Panc1 (cell line): ENCODE measurements at regions not wholly inside any gene's neighbourhood (a gene's known extent, or its start where the extent isn't known, plus 50 kb on each side); places are given as distances from the start of the nearest gene placed in this dataset.

Experiments used
- ATAC-seq: fragments of 200-7000 bp; cut with Tn5 transposase; 2 replicates; pipeline ENCODE4 v1.9.1; 2020; ENCODE audit warnings: mild to moderate bottlenecking, moderate library complexity
- BruUV-seq: library from RNA; stranded (reverse); fragments of 400-500 nt; replicated peaks from 2 replicates; lab custom pipeline; 2021; lab: Mats Ljungman, UMichigan
- CTCF ChIA-PET: fragments of 300-600 bp; sonication (Branson Sonifier 250); formaldehyde crosslinking; loops from one replicate; lab custom pipeline; 2022; ENCODE audit warnings: antibody characterized with exemption; lab: Charles Lee
- POLR2A ChIA-PET: fragments of 300-600 bp; sonication (Branson Sonifier 250); formaldehyde crosslinking; loops from one replicate; lab custom pipeline; 2022; ENCODE audit warnings: antibody characterized with exemption; lab: Charles Lee
- DNase-seq: peaks from one replicate; pipeline ENCODE4 v3.0.0-alpha.2; 2010; ENCODE audit warnings: low read depth, low spot score
- H3K27ac ChIP-seq: 2 replicates; pipeline ENCODE4 v1.5.1; 2011; ENCODE audit warnings: mild to moderate bottlenecking, low read length, inconsistent platforms
- H3K27me3 ChIP-seq: fragments of 200-500 bp; sonication (Bioruptor generic); 2 replicates; pipeline ENCODE4 v1.6.0; 2014; ENCODE audit warnings: low read length, inconsistent platforms; ENCODE audit not compliant: control insufficient read depth, insufficient read depth
- H3K36me3 ChIP-seq: fragments of 200-500 bp; sonication (Bioruptor generic); 2 replicates; pipeline ENCODE4 v1.5.1; 2014; ENCODE audit warnings: inconsistent platforms, mild to moderate bottlenecking, low read length, moderate library complexity; ENCODE audit not compliant: control insufficient read depth, insufficient read depth
- H3K4me1 ChIP-seq: 2 replicates; pipeline ENCODE4 v1.5.1; 2011; ENCODE audit warnings: inconsistent platforms, mild to moderate bottlenecking, low read length, moderate library complexity; ENCODE audit not compliant: control insufficient read depth, insufficient read depth
- H3K4me3 ChIP-seq, 2 experiments: 2 replicates each; pipeline ENCODE4 v1.5.1; 2011 to 2012; ENCODE audit warnings: low read depth in 2 of 2, low read length in 2 of 2, mild to moderate bottlenecking in 2 of 2, inconsistent platforms in 1 of 2, moderate library complexity in 1 of 2
- H3K9me3 ChIP-seq: fragments of 200-500 bp; sonication (Bioruptor generic); 2 replicates; pipeline ENCODE4 v1.5.1; 2014; ENCODE audit warnings: low read depth, mild to moderate bottlenecking, inconsistent platforms, low read length, moderate library complexity; ENCODE audit not compliant: control insufficient read depth, insufficient read depth
- CTCF ChIP-seq: fragments of 450-650 bp; IDR thresholded peaks from 2 replicates; pipeline ENCODE4 v1.5.1; 2017; ENCODE audit warnings: mild to moderate bottlenecking
- POLR2AphosphoS5 ChIP-seq: IDR thresholded peaks from 2 replicates; pipeline ENCODE4 v1.6.1; 2012; ENCODE audit warnings: mild to moderate bottlenecking, low read depth, low read length, moderate library complexity
- REST ChIP-seq, 2 experiments: IDR thresholded peaks; 2 replicates each; pipeline ENCODE4 v1.6.1; 2011 to 2012; ENCODE audit warnings: low read depth in 2 of 2, control low read depth in 1 of 2, low read length in 1 of 2, mild to moderate bottlenecking in 1 of 2, moderate library complexity in 1 of 2; ENCODE audit not compliant: insufficient read depth in 1 of 2
- SIN3A ChIP-seq: IDR thresholded peaks from 2 replicates; pipeline ENCODE4 v1.6.1; 2012; ENCODE audit warnings: low read depth, mild to moderate bottlenecking, low read length, moderate library complexity, borderline replicate concordance; ENCODE audit not compliant: insufficient read depth
- TCF7L2 ChIP-seq: IDR thresholded peaks from 2 replicates; pipeline ENCODE4 v1.6.1; 2011; ENCODE audit warnings: mild to moderate bottlenecking, low read depth, low read length, inconsistent platforms
- in situ Hi-C: cut with HindIII; loops from 2 replicates; pipeline ENCODE4 v1.10.0; 2016; ENCODE audit warnings: low sequenced_read_pairs, low pct_unique_long_range_greater_than_20kb
- intact Hi-C: fragments of 100-400 bp; cut with micrococcal nuclease; formaldehyde crosslinking; loops from one replicate; pipeline ENCODE4 v1.10.0; 2022; ENCODE audit not compliant: unreplicated experiment

DNA sequence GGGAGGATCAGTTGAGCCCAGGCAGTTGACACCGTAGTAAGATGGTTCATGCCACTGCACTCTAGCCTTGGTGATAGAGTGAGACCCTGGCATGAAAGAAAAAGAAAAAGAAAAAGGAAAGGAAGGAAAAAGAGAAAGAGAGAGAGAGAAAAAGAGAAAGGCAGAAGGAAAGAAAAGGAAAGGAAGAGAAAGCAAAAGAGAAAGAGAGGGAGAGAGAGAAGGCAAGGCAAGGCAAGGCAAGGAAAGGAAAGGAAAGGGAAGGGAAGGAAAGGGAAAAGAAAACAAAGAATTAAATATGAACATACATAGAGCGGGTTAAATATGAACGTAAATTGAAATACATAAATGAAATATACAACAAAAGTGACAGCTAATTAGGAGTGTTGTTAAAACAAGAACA lies 167.5 kb upstream of the SETBP1 start:
- intact Hi-C loops = no loop called here
- no TSS peak for BruUV-seq
- TF ChIP-seq SIN3A = no peak
- TF ChIP-seq REST (IDR thresholded peaks at IDR 0.05; ENCODE audit: insufficient read depth in 1 of 2, low read depth in 2 of 2, low read length in 1 of 2) = no peak
- no peak for TF ChIP-seq CTCF
- TF ChIP-seq TCF7L2 = no peak
- TF ChIP-seq POLR2AphosphoS5 = no peak
- Histone ChIP-seq H3K27ac (no peak overlapping the region), H3K36me3 (no peaks in the 10 kb centered on the region), H3K4me3 (no peak overlapping the region), H3K27me3 (no peaks in the 10 kb centered on the region), H3K4me1 (no peaks in the 10 kb centered on the region), H3K9me3 (no peaks in the 10 kb centered on the region)
- DNase-seq (no peak), ATAC-seq (no peak)
- ChIA-PET POLR2A (no interaction called here), CTCF (no interaction called here)
- in situ Hi-C loops = no loop called here

GRCh38 chr18:44514106-44514505 lies 166.6 kb upstream of the SETBP1 start:
- Histone ChIP-seq H3K27me3 (no peaks in the 10 kb centered on the region), H3K9me3 (no peaks in the 10 kb centered on the region), H3K4me3 (no peak overlapping the region), H3K27ac (no peak overlapping the region), H3K4me1 (no peaks in the 10 kb centered on the region), H3K36me3 (no peaks in the 10 kb centered on the region)
- ChIA-PET POLR2A (no interaction called here), CTCF (no interaction called here)
- TF ChIP-seq TCF7L2 (no peak), CTCF (no peak), SIN3A (no peak), REST (IDR thresholded peaks at IDR 0.05; ENCODE audit: insufficient read depth in 1 of 2, low read depth in 2 of 2, low read length in 1 of 2) (no peak), POLR2AphosphoS5 (no peak)
- BruUV-seq = no TSS peak
- intact Hi-C loops (no loop called here), in situ Hi-C loops (no loop called here)
- DNase-seq = no peak
- ATAC-seq = no peak
